Epithelial cell of prostate (primary cell): ENCODE measurements at regions not wholly inside any gene's neighbourhood (a gene's known extent, or its start where the extent isn't known, plus 50 kb on each side); places are given as distances from the start of the nearest gene placed in this dataset.
A peak's percentile ranks its signal among the peaks of the same experiment; 100 is the strongest.
"Not testable (repeated sequence)": the region's sequence is repeated elsewhere in the genome, so short reads cannot be mapped to it uniquely, and the experiment has no call there.

Source experiments
- DNase-seq: peaks from one replicate; pipeline ENCODE4 v3.0.0-alpha.2; 2011; ENCODE audit warnings: low read depth, low spot score
- H3K27ac ChIP-seq: fragments of 450-650 bp; 2 replicates; pipeline ENCODE4 v1.5.1; 2017; ENCODE audit warnings: mild to moderate bottlenecking

DNA sequence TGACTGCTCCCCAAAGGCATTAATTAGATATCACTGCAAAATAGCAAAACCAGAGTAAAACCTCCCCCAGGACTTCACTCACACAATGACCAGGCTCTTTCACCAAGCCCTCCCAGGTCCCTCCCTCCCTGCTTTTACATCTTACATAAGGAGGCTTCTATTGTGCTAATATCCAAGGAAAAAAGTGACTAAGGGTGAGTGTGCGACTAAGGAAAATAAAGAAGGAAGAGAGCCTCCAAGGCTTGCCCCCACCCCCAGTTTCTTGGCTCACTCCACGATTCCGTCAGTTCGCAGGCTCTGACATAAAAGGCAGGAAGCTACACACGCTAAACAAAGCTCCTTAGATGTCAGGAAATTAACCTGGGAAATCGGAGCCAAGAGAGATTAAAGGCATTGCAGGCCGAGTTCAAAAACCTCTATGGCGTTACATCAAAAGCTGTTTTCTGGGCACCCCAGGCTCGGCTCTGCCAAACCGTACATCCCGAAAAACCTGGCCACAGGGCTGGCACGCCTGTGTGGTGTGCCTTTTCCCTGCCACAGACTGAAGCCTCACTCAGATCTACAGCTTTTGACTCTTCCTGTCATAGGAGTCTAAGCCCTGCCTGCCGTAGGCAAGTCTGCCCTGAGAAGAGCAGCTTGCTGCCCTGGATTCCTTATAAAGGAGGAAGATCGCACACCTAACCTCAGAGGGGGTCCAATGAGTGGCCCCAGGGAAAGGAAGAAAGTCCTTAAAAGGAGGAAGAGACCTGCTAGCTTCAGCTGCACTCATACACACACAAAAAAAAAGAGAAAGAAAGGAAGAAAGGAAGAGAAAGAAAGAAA is 67.0 kb upstream of the SERP2 start:
- DNase-seq: peak; percentile 82
- peak overlapping the region; percentile 95 for H3K27ac ChIP-seq

DNA sequence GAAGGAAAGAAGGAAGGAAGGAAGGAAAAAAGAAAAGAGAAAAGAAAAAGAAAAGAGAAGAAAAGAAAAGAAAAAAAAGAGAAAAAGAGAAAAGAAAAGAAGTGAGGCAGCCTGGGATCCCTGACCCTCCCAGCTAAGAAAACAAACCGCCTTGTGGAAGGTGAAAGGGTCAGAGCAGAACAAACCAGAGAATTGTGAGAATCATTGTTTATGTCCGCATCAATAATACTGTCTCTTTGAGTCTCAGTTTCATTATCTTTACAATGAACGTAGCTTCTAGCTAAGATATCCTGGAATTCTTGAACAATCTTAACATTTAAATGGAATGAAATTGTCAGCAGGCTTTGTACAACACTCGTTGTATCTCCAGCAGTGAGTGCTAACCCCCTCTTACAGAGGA is 66.4 kb upstream of the SERP2 start:
- no peak for DNase-seq
- peak overlapping the region; percentile 95 for H3K27ac ChIP-seq

- no peak for DNase-seq
Measured at GRCh38 chr13:44307844-44308243, 65.8 kb upstream of the SERP2 start.

DNA sequence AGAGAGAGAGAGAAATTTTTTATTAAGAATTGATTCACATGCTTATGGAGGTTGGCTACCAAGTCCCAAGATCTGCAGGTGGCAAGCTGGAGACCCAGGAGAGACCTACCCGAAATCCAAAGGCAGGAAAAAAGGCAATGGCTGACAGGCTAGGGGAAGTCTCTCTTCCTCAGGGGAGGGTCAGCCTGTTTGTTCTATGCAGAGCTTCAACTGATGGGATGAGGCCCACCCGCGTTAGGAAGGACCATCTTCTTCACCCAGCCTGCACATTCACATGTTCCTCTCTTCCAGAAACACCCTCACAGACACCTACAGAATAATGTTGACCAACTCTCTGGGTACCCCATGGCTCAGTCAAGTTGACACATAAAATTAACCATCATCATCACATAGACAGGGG is 65.3 kb upstream of the SERP2 start:
- no peak for DNase-seq
- no peak overlapping the region for H3K27ac ChIP-seq

More at GRCh38 chr13:44307844-44308243, 65.8 kb upstream of the SERP2 start:
- peak overlapping the region; percentile 95 for H3K27ac ChIP-seq

DNA sequence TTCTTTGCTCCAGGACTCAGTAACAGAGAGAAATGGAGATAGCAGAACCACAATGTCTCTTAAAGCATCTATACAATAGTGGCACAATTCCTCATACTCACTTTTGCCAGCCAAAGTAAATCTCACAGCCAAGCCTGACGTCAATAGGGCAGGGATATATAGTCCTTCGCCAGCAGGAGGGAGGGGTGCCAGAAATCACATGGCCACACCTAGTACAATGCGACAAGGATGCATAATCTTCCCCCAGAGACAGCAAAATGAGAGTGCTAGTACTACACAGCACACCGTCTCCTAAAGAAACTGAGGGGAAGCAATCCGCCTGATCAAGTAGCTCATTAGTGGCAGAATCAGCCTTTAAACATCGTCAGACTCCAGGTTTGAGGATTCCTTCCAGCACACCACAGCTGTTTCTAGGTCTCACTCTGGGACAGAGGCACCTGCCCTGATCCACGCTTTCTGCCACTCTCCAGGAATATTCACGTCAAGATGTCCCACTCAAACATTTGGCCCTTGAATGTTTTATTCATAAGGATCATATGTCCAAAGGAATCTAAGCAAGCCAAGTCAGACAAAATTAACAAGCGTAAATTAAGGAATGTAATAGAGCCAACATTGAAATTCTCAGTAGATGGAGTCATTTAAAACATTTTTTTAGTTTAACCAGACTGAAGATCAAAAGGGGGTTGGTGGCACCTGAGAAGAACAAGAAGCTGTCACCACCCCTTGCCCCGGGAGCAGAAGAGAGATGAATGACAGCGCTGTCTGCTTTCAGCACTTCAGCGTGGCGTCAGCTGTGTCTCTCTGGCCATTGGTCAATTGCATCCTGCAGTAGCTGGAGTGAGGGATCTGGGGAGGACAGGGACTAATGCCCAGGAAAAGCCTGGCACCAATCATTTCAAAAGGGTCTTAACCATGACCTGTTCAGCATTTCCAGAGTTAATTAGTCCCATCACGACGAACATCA is 63.5 kb upstream of the SERP2 start:
- no peak for DNase-seq
- H3K27ac ChIP-seq: peak overlapping the region; percentile 98

DNA sequence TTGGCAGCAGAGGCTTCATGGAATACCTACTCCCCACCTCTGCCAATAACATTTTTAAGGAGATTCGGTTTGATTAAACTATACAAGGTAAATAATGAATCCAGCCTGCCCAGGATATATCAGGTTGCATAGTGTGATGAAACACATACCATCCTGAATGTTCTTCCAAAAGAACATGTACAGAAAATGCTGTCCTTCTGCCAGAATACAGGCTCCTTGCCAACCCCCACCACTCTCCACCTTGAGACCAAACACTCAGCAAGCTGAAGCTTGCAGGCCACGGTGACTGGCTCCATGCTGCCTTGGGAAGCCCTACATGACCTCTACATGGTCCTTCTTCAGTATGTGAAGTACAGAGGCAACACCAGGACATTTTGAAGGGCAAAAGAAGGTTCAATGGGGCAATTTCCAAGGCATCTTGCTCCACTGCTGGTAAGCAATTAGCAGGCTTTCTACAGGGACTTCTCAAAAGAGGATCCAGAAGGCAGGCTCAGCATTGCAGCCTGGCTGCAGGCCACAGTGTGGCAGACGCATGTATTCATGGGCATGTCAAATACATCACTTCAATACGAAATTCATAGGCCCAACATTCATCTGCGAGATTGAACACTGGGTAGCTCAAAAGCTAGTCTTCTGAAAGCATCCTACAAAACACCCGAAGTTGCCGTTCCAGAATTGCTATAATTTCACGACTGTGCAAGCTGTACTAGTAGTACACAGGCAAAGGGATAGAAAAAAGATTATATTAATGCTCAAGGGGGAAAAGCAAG is 62.4 kb upstream of the SERP2 start:
- peak overlapping the region; percentile 98 for H3K27ac ChIP-seq
- DNase-seq: peak; percentile 87

- DNase-seq: no peak
- peak overlapping the region; percentile 98 for H3K27ac ChIP-seq
Measured at GRCh38 chr13:44312131-44312530, 61.5 kb upstream of the SERP2 start.

- peak overlapping the region; percentile 98 for H3K27ac ChIP-seq
- peak; percentile 93 for DNase-seq
Measured at GRCh38 chr13:44312834-44313551, 60.6 kb upstream of the SERP2 start.

DNA sequence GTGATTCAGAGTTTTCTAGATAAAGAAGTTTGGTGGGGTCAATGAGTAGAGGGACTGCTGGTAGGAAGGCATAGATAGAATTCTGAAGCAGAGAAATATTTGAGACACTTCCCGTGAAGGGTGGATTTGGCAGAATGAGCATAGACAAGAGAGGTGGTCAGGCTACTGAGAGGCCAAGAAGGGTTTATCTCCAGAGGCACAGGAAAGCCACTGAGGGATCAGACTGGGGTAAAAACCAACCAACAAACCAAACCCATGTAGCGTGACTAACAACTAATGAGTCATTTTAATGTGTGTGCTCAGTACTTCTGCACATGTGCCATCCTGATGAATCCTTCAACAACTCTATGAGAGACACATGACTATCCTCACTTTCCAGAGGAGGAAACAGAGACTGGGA is 60.0 kb upstream of the SERP2 start:
- peak overlapping the region; percentile 98 for H3K27ac ChIP-seq
- DNase-seq: peak; percentile 91

DNA sequence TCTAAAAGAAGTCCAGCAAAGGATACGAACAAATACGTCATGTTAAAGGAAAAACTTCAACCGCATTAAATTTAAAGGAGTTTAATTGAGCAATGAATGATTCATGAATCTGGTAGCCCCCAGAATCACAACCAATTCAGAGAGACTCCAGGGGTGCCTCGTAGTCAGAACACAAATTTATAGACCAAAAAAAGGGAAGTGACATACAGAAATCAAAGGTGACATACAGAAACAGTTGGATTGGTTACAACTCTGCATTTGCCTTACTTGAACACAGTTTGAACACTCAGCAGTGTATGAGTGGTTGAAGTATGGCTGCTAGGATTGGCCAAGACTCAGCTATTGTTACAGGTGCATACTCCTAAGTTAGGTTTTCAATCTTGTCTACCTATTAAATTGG is 59.5 kb upstream of the SERP2 start:
- H3K27ac ChIP-seq: peak overlapping the region; percentile 98
- DNase-seq: not testable (repeated sequence)

- H3K27ac ChIP-seq: no peak overlapping the region
- DNase-seq: no peak
Measured at GRCh38 chr13:44317752-44318151, 55.9 kb upstream of the SERP2 start.

DNA sequence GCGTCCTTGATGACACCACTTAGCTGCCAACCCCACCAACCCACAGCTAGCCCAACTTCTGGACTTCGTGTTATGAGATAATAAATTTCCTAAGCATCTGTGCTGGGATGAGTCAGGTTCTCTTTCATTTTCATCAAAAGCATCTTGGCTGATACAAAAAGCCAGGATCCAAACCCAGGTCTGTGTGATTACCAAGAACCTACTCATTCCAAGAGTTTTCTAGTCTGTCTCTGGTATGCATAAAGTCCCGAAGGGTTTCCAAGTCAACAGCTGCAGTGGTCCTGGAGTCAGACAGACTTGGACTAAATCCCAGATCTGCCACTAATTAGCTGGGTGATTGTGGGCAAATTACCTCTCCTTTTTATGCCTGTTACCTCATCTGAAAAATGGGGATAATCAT is 55.5 kb upstream of the SERP2 start:
- DNase-seq: no peak
- H3K27ac ChIP-seq: no peak overlapping the region

- no peak overlapping the region for H3K27ac ChIP-seq
- DNase-seq: no peak
Measured at GRCh38 chr13:44320611-44321010, 53.0 kb upstream of the SERP2 start.

GRCh38 chr13:44321961-44322360 is 51.7 kb upstream of the SERP2 start:
- H3K27ac ChIP-seq: no peak overlapping the region
- no peak for DNase-seq

DNA sequence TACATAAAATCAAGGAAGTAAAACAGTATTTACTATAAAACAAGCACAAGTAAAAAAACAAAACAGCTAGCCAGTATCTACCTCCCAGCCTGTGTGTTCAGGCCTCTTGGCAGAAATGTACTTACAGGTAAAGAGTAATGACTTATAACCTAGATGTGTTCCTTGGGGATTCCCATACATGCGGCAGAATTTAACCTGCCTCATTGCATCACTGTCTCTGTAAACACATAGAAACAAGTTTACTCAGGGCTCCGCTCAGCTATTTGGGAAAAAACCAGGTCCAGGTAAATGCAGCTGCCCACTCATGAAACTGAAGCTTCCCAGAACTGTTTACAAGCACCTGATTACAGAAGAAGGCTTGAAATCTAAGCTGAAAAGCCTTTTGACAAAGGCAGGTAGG is 50.7 kb upstream of the SERP2 start:
- peak overlapping the region; percentile 19 for H3K27ac ChIP-seq
- peak; percentile 83 for DNase-seq

GRCh38 chr13:44323754-44324153 is 49.9 kb upstream of the SERP2 start:
- H3K27ac ChIP-seq: no peak overlapping the region
- no peak for DNase-seq
